ENCODE measurements at regions not wholly inside any gene's neighbourhood (a gene's known extent, or its start where the extent isn't known, plus 50 kb on each side); places are given as distances from the start of the nearest gene placed in this dataset.

DNA sequence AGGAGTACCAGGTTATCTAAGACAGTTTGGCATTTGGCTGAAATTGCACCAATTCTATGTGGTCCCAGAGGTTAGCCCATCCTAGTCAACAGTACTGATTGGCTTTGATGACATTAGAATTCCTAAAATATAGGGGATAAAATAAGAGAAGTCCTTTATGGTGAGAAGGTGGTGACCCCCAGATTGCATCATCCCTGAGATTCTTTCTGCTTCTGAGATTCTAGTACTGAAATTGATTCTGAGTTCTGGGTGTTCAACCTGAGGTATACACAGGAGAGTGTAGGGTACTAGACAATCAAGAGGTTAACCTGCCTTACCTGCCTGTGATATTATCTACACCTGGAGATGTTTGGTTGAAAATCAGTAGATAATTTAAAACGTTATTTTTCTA lies 140.9 kb upstream of the MRPS22 start:
- no peaks in the 10 kb centered on the region for H3K9me1 ChIP-seq (ENCODE audit: insufficient read depth, low read length)
- dilution Hi-C loops (cut with HindIII; ENCODE audit: low sequenced_read_pairs, unreplicated experiment) = no loop called here
- no peak overlapping the region for H2AFZ ChIP-seq (replicated peaks; ENCODE audit: low read length, poor library complexity)
- H2BK120ac ChIP-seq (ENCODE audit: low read depth, low read length) = no peak overlapping the region
- no peak overlapping the region for H3K14ac ChIP-seq (replicated peaks; ENCODE audit: low read depth, low read length)
- no peak overlapping the region for H3K4me3 ChIP-seq (ENCODE audit: insufficient read depth, low read depth, low read length)
- H4K8ac ChIP-seq (ENCODE audit: low read depth in 2 of 2, low read length in 2 of 2) = no peak overlapping the region
- no peak overlapping the region for H3K18ac ChIP-seq (ENCODE audit: low read depth, low read length)
- POLR2A ChIA-PET (ENCODE audit: unreplicated experiment) = no interaction called here
- no CpG with 5 or more reads among the region's 1 CpG for WGBS, 2 experiments (ENCODE audit: extremely low coverage in 2 of 2, insufficient read length in 1 of 2)
- H4K5ac ChIP-seq (ENCODE audit: low read depth, low read length) = no peak overlapping the region
- no peak overlapping the region for H3K27ac ChIP-seq (ENCODE audit: insufficient read depth, low read length)
- in situ Hi-C loops (cut with MboI; ENCODE audit: low sequenced_read_pairs) = no loop called here
- no peaks in the 10 kb centered on the region for H3K4me1 ChIP-seq (ENCODE audit: control insufficient read depth, insufficient read depth, low read length)
- H3K4ac ChIP-seq (ENCODE audit: low read depth, low read length) = no peak overlapping the region
- H3K9me3 ChIP-seq (ENCODE audit: control insufficient read depth, insufficient read depth, low read length) = no peaks in the 10 kb centered on the region
- no peak for ATAC-seq (ENCODE audit: low read depth)
- TF ChIP-seq BHLHE40 (IDR thresholded peaks at IDR 0.05; ENCODE audit: low read depth, low read length) (no peak), CEBPB (IDR thresholded peaks at IDR 0.05; ENCODE audit: low read depth, low read length) (peak; percentile 26; the same call in 1 of the 2 replicates), USF2 (IDR thresholded peaks at IDR 0.05; ENCODE audit: low read depth, low read length) (no peak)
- H3K79me1 ChIP-seq (ENCODE audit: low read depth in 1 of 2, low read length in 2 of 2) = no peaks in the 10 kb centered on the region
- H3K23ac ChIP-seq (ENCODE audit: low read depth, low read length) = no peak overlapping the region
- H2AK5ac ChIP-seq (ENCODE audit: low read depth, low read length) = no peak overlapping the region
- CTCF ChIA-PET = no interaction called here
- BruUV-seq (replicated peaks) = no TSS peak
- no peak for DNase-seq
- H2BK5ac ChIP-seq (ENCODE audit: low read depth, low read length, poor library complexity, severe bottlenecking) = no peak overlapping the region
- no peak overlapping the region for H2BK20ac ChIP-seq (ENCODE audit: low read depth, low read length)
- H3K36me3 ChIP-seq (ENCODE audit: control insufficient read depth, insufficient read depth, low read length) = no peaks in the 10 kb centered on the region
- no peak overlapping the region for H3K4me2 ChIP-seq (ENCODE audit: low read depth, low read length)
- intact Hi-C loops (cut with micrococcal nuclease) = no loop called here
- H2BK15ac ChIP-seq (ENCODE audit: low read depth, low read length) = no peak overlapping the region
- H3K27me3 ChIP-seq (ENCODE audit: control insufficient read depth, insufficient read depth, low read length) = peaks cover 1% of the 10 kb centered on the region
- no peak overlapping the region for H3K56ac ChIP-seq (ENCODE audit: extremely low read depth, insufficient read depth, low read length)
- H4K20me1 ChIP-seq (ENCODE audit: insufficient read depth, low read length) = no peaks in the 10 kb centered on the region
- H4K91ac ChIP-seq (ENCODE audit: insufficient read depth, low read depth, low read length) = no peak overlapping the region
- no peak overlapping the region for H2AK9ac ChIP-seq (replicated peaks; ENCODE audit: low read depth, low read length, poor library complexity)
- no peak overlapping the region for H3K9ac ChIP-seq (ENCODE audit: low read depth, low read length)

Data from IMR-90 (cell line).